HG03097 (cell line): ENCODE measurements at regions not wholly inside any gene's neighbourhood (a gene's known extent, or its start where the extent isn't known, plus 50 kb on each side); places are given as distances from the start of the nearest gene placed in this dataset.
"Not testable (repeated sequence)": the region's sequence is repeated elsewhere in the genome, so short reads cannot be mapped to it uniquely, and the experiment has no call there.

Experiments
- ATAC-seq: cut with Tn5 transposase; IDR thresholded peaks from one replicate; pipeline ENCODE4 v1.9.1; 2021; ENCODE audit not compliant: unreplicated experiment, low FRiP score

GRCh38 chr2:6082625-6083018, 390.4 kb downstream of the SOX11 start:
- no peak for ATAC-seq

DNA sequence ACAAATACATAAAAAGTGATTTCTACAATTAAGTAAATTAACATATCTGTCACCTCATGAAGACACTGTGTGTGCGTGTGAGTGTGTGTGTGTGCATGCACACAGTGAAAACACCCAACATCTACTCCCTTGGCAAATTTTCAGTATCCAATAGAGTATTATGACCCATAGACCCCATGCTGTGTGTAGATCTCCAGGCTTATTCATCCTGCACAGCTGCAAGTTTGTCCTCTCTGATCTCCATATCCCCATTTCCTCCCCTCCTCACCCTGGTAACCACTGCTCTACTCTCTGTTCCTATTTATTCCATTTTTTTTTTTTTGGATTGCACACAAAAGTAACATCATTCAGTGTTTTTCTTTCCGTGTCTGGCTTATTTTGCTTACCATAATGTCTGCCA, 391.0 kb downstream of the SOX11 start:
- ATAC-seq, result no peak

- no peak for ATAC-seq
These were observed 397.3 kb downstream of the SOX11 start for GRCh38 chr2:6089474-6089873.

GRCh38 chr2:6103372-6103771, 411.2 kb downstream of the SOX11 start:
- no peak for ATAC-seq

DNA sequence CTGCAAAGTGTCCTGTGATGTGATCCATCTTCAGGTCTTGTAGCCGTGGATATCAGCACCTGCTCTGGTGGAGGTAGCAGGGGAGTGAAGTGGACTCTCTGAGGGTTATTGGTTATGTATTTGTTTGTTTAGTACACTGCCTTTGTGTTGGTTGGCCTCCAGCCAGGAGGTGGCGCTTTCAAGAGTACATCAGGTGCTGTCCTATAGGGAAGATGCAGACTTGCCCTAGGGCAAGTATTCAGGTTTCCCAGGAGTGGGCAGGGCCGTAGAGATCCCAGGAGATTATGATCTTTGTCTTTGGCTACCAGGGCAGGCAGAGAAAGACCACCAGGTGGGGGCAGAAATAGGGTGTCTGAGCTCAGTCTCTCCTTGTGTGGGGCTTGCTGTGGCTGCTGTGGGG, 411.8 kb downstream of the SOX11 start:
- no peak for ATAC-seq

- ATAC-seq, result no peak
These were observed 415.1 kb downstream of the SOX11 start for GRCh38 chr2:6107290-6107689.

GRCh38 chr2:6109831-6110230, 417.6 kb downstream of the SOX11 start:
- no peak for ATAC-seq

DNA sequence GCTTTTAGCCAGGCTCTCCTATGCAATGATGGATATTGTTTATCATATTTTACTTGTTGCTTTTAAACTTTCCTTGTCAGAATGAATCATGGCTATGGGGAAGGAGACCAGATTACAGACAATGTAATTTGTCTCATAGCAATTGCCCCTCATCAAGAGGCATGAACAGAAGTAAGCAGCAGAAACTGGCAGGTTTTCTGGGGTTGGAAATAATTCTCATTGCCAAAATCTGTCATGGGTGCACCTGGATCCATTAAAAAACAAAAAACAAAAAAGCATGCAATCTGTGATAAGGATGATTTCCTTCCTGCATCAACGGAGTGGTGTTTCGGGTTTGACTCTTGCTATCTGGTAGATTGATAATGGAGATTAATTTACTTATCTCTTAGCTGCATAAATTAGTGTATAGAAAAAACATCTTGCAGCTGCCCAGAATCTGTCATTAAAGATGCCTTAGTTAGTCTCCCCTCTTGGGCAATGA, 419.6 kb downstream of the SOX11 start:
- no peak for ATAC-seq

DNA sequence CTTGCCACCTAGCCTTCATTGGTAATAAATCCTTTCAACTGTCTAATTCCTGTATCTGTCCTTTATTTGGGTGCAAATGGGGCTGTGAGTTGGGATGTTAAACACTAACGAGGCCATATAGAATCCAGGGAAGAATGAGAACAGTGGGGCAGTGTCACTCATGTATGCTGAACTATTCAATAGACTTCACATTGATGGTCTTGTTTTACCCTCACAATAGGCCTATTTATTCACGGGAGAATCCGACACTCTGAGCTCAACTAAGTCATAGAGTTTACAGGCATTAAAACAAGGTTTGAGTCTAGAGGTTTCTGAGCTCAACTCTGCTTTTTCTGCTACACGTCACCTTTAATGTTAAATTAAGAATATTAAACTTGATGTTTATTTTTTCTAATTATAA, 421.6 kb downstream of the SOX11 start:
- no peak for ATAC-seq

GRCh38 chr2:6127718-6128117, 435.5 kb downstream of the SOX11 start:
- no peak for ATAC-seq

DNA sequence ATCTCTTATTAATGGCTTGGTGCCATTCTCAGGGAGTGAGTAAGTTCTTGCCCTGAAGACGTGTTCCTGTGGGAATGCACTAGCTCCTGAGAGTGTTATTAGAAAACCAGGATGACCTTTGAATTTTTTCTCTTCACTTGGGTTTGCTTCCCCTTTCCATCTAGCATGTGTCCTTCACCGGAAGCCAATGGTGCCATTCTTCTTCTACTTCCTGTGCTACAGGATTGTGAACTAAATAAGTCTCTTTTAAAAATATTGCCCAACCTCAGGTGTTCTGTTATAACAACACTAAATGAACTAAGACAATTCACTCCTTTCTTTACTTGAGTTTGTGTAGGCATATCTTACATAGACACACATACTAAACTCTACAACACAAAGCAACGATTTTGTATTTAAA, 447.0 kb downstream of the SOX11 start:
- ATAC-seq, result no peak

DNA sequence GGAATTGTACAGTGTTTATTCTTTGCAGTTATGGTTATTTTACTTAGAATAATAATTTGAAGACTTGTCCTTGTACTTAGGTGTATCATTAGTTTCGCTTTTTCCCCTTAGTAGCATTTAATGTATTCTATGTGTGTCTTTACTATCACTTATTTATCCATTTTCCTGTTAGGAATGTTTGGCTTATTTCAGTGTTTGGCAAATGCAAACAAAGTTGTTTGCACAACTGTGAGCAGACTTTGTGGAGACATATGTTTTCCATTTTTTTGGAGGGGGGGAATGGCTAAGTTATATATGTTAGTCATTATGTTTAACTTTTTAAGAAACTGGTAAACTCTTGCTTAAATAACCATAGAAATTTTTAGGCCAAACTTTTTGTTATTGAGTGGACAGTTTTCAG, 447.7 kb downstream of the SOX11 start:
- ATAC-seq, result no peak

DNA sequence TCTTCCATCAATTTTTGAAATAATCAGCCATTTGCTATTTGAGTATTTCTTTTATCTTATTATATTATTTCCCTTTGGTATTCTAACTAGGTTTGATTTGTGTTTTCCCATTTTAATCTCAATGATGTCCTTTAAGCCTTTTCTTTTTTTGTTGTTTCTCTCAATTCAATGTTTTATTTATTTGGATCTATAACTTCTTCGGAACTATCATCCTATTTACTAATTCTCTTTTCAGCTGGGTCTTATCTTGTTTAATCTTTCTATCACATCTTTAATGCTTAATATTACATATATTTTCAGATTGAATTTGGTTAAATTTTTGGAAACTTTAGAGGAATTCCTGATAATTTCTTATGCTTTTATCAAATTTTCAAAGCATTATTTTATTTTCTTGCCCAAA, 448.3 kb downstream of the SOX11 start:
- no peak for ATAC-seq

- ATAC-seq, result no peak
These were observed 451.6 kb downstream of the SOX11 start for GRCh38 chr2:6143812-6144211.

GRCh38 chr2:6147215-6147614, 455.0 kb downstream of the SOX11 start:
- ATAC-seq, result not testable (repeated sequence)

GRCh38 chr2:6148882-6149281, 456.7 kb downstream of the SOX11 start:
- no peak for ATAC-seq

DNA sequence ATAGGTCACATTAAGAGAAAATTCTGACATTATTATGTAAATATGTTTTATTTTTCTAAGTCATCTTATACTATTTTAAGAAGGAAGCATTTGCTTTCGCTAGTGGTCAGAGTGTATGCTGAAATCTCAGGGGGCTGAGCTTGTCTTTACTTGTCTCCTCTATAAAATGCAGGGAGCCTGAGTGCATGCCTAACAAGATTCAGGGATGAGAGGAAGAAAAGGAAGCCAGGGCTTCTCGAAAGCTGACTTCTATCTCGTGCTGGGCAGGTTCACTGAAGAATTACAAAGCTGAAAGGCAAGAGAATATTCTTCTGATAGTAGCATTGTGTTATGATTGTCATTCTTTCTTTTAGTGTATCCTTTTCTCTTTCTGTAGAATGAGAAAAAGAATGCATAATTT, 467.4 kb downstream of the SOX11 start:
- ATAC-seq, result no peak

DNA sequence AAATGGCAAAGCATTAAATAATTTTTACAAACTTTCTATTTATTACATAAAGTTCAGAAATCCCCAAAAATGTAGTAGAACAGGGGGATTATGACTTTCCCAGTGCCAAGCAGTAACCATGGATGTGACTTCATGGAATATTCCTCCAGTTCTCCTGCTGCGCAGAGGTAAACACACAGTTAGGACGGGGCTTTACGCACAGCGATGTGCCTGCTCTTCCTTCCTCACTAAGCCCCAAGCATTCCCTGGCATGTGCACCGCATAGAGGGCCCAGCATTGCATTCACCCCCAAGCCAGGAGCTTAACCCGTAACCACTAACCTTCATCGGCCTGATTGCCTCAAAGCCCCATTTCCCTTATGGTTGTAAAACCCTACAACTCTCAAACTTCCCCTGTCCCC, 471.7 kb downstream of the SOX11 start:
- ATAC-seq, result no peak

GRCh38 chr2:6164986-6165747, 473.0 kb downstream of the SOX11 start:
- no peak for ATAC-seq

- ATAC-seq, result no peak
These were observed 475.5 kb downstream of the SOX11 start for GRCh38 chr2:6167592-6168138.

DNA sequence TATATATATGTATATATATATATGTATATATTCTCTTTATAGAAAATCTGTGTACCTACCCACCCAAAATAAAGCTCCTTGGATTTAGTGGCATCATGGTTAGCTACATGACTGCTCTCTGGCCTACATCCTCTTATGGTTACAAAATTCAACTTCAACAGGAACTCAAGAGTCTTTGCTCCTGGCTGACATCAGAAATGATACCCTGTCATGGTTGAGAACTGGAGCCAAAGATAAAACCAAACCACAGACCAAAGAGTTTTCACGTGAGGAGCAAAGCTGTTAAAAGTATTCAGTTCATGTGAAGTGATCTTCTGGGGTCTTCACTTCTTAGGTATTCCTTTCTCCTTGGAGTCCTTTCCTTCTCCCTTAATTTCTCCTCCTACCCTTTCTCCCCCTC, 476.3 kb downstream of the SOX11 start:
- ATAC-seq, result no peak

- ATAC-seq, result no peak
These were observed 479.1 kb downstream of the SOX11 start for GRCh38 chr2:6171294-6171693.
